ENCODE measurements at regions not wholly inside any gene's neighbourhood (a gene's known extent, or its start where the extent isn't known, plus 50 kb on each side); places are given as distances from the start of the nearest gene placed in this dataset.

DNA sequence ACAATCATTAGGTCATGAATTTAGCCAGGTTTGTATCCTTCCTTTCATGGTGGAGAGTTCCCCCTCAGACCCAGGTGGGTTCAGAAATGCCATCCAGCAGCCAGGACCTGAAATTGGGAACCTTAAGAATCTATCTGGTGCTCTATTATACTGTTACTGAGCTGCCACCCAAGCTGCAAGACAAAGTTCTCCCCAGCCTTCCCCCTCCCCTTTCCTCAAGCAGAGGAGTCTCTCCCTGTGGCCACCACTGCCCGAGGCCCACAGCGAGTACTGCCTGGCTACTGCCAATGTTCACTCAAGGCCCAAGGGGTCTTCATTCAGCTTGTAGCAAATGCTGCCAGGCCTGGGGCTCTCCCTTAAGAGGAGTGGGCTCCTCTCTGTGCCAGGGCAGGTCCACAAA is 133.8 kb downstream of the TMEM38B start:
- Histone ChIP-seq H2AFZ (ENCODE audit: low read depth, low read length) (no peak overlapping the region), H3K4me1 (ENCODE audit: insufficient read depth, low read length) (no peaks in the 10 kb centered on the region), H3K9me3 (ENCODE audit: low read length) (no peaks in the 10 kb centered on the region), H3K27me3 (ENCODE audit: insufficient read depth, low read length) (no peaks in the 10 kb centered on the region), H3K36me3 (ENCODE audit: insufficient read depth, low read length) (no peaks in the 10 kb centered on the region), H3K4me3 (ENCODE audit: low read length) (no peak overlapping the region)

GRCh38 chr9:105828596-105829213 is 134.4 kb downstream of the TMEM38B start:
- H3K9me3 ChIP-seq (ENCODE audit: low read length), result no peaks in the 10 kb centered on the region
- H2AFZ ChIP-seq (ENCODE audit: low read depth, low read length), result no peak overlapping the region
- peaks cover 3% of the 10 kb centered on the region for H3K4me1 ChIP-seq (ENCODE audit: insufficient read depth, low read length)
- no peaks in the 10 kb centered on the region for H3K27me3 ChIP-seq (ENCODE audit: insufficient read depth, low read length)
- H3K4me3 ChIP-seq (ENCODE audit: low read length), result no peak overlapping the region
- H3K36me3 ChIP-seq (ENCODE audit: insufficient read depth, low read length), result no peaks in the 10 kb centered on the region

DNA sequence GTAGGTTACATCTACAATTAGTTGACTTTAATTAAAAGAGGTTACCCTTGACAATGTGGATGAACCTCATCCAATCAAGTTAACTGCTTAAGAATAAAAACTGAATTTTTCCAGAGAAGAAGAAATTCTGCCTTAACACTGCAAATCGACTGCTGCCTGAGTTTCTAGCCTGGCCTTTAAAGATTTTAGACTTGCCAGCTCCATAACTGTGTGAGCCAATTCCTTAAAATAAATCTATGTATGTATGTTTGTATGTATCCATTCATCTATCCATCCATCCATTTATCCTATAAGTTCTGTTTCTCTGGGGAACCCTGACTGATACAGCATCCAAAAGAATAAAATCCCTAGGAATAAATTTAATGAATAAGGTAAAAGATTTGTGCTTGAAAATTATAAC is 136.1 kb downstream of the TMEM38B start:
- no peaks in the 10 kb centered on the region for H3K36me3 ChIP-seq (ENCODE audit: insufficient read depth, low read length)
- H2AFZ ChIP-seq (ENCODE audit: low read depth, low read length), result no peak overlapping the region
- peaks cover 5% of the 10 kb centered on the region for H3K4me1 ChIP-seq (ENCODE audit: insufficient read depth, low read length)
- no peak overlapping the region for H3K4me3 ChIP-seq (ENCODE audit: low read length)
- no peaks in the 10 kb centered on the region for H3K9me3 ChIP-seq (ENCODE audit: low read length)
- no peaks in the 10 kb centered on the region for H3K27me3 ChIP-seq (ENCODE audit: insufficient read depth, low read length)

DNA sequence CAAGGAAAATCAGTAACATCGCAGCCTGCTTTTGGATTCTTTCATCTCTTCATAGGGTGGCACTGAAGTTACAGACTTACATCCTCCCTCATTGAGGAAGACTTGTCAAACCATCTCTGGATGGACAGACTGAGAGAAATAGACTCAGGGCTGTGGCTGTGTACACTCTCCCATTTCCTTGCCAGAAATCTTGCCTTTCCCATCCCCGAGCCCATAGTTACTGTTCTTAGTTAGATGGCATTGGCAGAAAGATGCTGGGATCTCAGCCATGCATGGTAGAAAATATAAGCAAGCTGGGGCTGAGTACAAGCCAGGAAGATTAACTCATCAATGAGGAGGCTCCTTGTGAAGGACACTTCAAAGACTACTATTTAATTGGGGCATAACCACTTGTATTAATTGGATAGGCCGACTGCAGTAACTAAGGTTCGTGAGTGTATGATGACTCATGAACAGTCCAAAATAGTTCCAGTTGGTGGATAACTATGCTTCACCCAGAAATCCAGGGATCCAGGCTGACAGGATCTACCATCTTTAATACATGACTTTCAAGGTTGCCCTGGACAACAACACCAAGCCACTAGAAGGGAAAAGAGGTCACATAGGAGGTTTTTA is 137.9 kb downstream of the TMEM38B start:
- no peaks in the 10 kb centered on the region for H3K9me3 ChIP-seq (ENCODE audit: low read length)
- H3K36me3 ChIP-seq (ENCODE audit: insufficient read depth, low read length), result no peaks in the 10 kb centered on the region
- no peak overlapping the region for H2AFZ ChIP-seq (ENCODE audit: low read depth, low read length)
- H3K4me1 ChIP-seq (ENCODE audit: insufficient read depth, low read length), result peaks cover 15% of the 10 kb centered on the region
- no peak overlapping the region for H3K4me3 ChIP-seq (ENCODE audit: low read length)
- H3K27me3 ChIP-seq (ENCODE audit: insufficient read depth, low read length), result no peaks in the 10 kb centered on the region

DNA sequence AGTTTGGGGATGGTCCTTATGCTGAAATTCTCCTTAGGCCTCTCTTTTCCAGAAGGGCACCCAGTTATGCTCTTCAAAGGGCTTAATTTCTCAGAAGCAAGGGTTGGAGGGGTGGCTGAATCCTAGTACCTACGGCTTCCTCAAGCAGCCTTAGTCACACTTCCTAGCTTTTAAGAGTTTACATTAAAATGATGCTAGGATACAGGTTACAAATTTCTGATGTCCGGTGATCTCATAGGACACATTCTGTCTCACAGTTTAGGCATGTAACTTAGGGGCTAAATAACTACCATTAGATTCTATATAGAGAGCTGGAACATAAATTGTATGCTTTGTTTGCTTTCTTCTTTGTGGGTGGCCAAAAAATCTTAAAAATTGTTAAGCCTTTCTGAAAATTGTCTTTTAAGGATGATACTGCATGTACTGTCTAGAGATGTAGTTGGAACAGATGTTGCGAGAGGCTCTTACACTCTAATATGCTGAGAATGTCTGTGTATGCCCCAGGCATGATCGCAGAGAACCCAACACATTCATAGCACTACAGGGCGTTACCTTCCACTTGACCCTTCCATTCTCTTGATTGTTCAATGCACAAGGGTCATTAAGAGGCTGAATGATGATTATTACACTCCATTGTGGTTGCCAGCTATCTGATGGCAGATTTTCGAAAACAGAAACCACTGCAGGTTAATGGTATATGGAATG is 139.1 kb downstream of the TMEM38B start:
- Histone ChIP-seq H3K4me3 (ENCODE audit: low read length) (no peak overlapping the region), H3K4me1 (ENCODE audit: insufficient read depth, low read length) (peaks cover 15% of the 10 kb centered on the region), H2AFZ (ENCODE audit: low read depth, low read length) (no peak overlapping the region), H3K9me3 (ENCODE audit: low read length) (no peaks in the 10 kb centered on the region), H3K36me3 (ENCODE audit: insufficient read depth, low read length) (no peaks in the 10 kb centered on the region), H3K27me3 (ENCODE audit: insufficient read depth, low read length) (no peaks in the 10 kb centered on the region)

DNA sequence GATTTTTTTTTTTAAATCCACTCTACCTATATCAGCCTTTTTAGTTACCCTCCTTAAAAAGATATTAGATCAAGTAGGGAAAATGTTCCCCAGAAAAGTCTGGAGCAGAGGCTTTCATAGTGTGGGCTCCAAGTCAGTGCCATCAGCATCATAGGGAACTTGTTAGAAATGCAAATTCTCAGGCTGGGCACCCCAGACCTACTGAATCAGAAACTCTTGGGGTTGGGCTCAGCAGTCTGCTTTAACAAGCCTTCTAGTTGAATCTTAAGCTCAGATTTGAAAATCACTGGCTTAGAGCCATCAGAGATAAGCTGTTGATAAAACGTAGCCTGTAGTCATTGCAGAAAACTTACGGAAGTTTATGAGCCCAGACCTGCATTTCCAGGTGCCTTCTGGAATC is 140.1 kb downstream of the TMEM38B start:
- H2AFZ ChIP-seq (ENCODE audit: low read depth, low read length), result no peak overlapping the region
- no peaks in the 10 kb centered on the region for H3K27me3 ChIP-seq (ENCODE audit: insufficient read depth, low read length)
- no peaks in the 10 kb centered on the region for H3K36me3 ChIP-seq (ENCODE audit: insufficient read depth, low read length)
- peaks cover 15% of the 10 kb centered on the region for H3K4me1 ChIP-seq (ENCODE audit: insufficient read depth, low read length)
- no peaks in the 10 kb centered on the region for H3K9me3 ChIP-seq (ENCODE audit: low read length)
- H3K4me3 ChIP-seq (ENCODE audit: low read length), result no peak overlapping the region

GRCh38 chr9:105835721-105836120 is 141.4 kb downstream of the TMEM38B start:
- peaks cover 15% of the 10 kb centered on the region for H3K4me1 ChIP-seq (ENCODE audit: insufficient read depth, low read length)
- H3K27me3 ChIP-seq (ENCODE audit: insufficient read depth, low read length), result no peaks in the 10 kb centered on the region
- H3K4me3 ChIP-seq (ENCODE audit: low read length), result no peak overlapping the region
- no peaks in the 10 kb centered on the region for H3K36me3 ChIP-seq (ENCODE audit: insufficient read depth, low read length)
- H2AFZ ChIP-seq (ENCODE audit: low read depth, low read length), result no peak overlapping the region
- no peaks in the 10 kb centered on the region for H3K9me3 ChIP-seq (ENCODE audit: low read length)

DNA sequence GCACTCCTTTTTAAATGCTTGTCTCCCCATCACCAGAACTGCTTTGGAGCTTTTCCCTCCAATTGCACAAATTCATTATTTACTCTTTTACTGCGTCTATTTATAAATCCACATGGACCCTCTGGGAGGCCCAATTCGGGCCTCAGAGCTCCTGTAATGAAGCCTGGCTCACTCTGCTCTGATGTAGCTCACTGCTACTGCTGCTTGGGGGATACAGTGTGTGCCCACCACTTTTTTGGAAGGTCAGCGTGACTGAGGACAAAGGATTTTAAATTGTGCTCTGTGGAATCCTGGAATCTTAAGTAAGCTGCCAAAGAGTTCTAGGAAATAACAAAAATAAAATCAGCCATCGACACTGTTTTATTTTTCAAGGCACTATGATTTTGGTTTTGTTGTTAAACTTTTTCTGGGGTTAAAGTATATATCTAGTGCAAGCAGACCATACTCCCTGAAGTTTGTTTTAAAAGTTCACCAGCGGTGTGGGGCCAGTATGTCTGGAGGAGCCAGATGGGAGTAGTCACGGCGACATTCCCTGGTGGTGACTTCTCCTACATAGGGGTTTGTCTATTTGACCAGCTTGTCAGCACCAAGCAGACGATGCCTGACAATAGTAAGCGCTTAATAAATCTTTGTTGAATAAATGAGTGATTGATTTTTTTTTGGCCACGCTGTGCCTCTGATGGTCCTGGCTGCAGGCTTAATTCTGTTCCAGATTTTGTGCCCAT is 142.8 kb downstream of the TMEM38B start:
- Histone ChIP-seq H3K27me3 (ENCODE audit: insufficient read depth, low read length) (no peaks in the 10 kb centered on the region), H3K9me3 (ENCODE audit: low read length) (no peaks in the 10 kb centered on the region), H3K4me1 (ENCODE audit: insufficient read depth, low read length) (peaks cover 15% of the 10 kb centered on the region), H3K4me3 (ENCODE audit: low read length) (no peak overlapping the region), H3K36me3 (ENCODE audit: insufficient read depth, low read length) (no peaks in the 10 kb centered on the region), H2AFZ (ENCODE audit: low read depth, low read length) (no peak overlapping the region)

DNA sequence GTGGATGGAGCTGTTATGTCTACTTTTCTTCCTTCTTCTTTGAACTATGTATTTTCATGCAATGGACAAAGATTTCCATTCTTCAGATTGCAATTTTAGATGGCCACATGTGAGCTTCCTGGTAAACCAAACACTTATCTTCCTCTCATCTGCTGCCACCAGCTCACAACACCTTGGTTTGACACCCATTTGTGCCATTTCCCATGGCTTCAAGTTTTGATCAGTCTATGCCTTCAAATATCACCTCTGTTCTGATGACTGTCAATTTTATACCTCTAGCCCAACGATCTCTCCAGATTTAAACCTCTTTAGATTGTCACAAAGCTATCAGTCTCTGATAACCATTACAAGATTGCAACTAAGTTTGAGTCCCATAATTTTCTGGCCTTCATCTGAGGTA is 147.2 kb downstream of the TMEM38B start:
- H3K36me3 ChIP-seq (ENCODE audit: insufficient read depth, low read length), result no peaks in the 10 kb centered on the region
- H3K4me1 ChIP-seq (ENCODE audit: insufficient read depth, low read length), result no peaks in the 10 kb centered on the region
- no peaks in the 10 kb centered on the region for H3K27me3 ChIP-seq (ENCODE audit: insufficient read depth, low read length)
- no peak overlapping the region for H3K4me3 ChIP-seq (ENCODE audit: low read length)
- no peaks in the 10 kb centered on the region for H3K9me3 ChIP-seq (ENCODE audit: low read length)
- H2AFZ ChIP-seq (ENCODE audit: low read depth, low read length), result no peak overlapping the region

GRCh38 chr9:105842023-105842644 is 147.8 kb downstream of the TMEM38B start:
- H2AFZ ChIP-seq (ENCODE audit: low read depth, low read length), result no peak overlapping the region
- H3K4me1 ChIP-seq (ENCODE audit: insufficient read depth, low read length), result no peaks in the 10 kb centered on the region
- no peaks in the 10 kb centered on the region for H3K36me3 ChIP-seq (ENCODE audit: insufficient read depth, low read length)
- H3K27me3 ChIP-seq (ENCODE audit: insufficient read depth, low read length), result no peaks in the 10 kb centered on the region
- no peaks in the 10 kb centered on the region for H3K9me3 ChIP-seq (ENCODE audit: low read length)
- no peak overlapping the region for H3K4me3 ChIP-seq (ENCODE audit: low read length)

GRCh38 chr9:105846825-105847224 is 152.5 kb downstream of the TMEM38B start:
- Histone ChIP-seq H2AFZ (ENCODE audit: low read depth, low read length) (no peak overlapping the region), H3K27me3 (ENCODE audit: insufficient read depth, low read length) (no peaks in the 10 kb centered on the region), H3K36me3 (ENCODE audit: insufficient read depth, low read length) (no peaks in the 10 kb centered on the region), H3K9me3 (ENCODE audit: low read length) (no peaks in the 10 kb centered on the region), H3K4me3 (ENCODE audit: low read length) (no peak overlapping the region), H3K4me1 (ENCODE audit: insufficient read depth, low read length) (no peaks in the 10 kb centered on the region)

DNA sequence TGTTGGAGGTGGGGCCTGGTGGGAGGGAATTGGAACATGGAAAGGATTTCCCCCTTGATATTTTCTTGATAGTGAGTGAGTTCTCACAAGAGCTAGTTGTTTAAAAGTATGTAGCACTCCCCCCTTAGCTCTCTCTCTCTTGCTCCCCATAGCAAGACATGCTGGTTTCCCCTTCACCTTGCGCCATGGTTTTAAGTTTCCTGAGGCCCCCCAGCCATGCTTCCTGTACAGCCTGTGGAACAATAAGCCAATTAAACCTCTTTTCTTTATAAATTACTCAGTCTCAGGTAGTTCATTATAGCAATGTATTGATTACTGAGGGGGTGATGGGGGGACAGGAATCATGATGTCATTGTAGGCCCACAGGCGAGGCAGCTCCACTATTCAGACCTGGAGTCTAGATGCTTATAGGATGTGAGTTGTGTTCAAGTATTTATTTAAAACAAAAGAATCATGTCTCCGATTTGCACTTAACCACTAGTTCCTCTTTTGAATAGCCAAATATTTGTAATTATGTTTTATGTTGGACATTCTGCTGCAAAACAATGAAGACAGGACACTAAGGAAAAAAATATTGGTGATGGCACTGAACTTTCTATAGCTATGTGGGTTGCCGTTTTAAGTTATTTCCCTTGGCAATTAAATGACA is 156.6 kb downstream of the TMEM38B start:
- no peaks in the 10 kb centered on the region for H3K27me3 ChIP-seq (ENCODE audit: insufficient read depth, low read length)
- no peaks in the 10 kb centered on the region for H3K36me3 ChIP-seq (ENCODE audit: insufficient read depth, low read length)
- no peaks in the 10 kb centered on the region for H3K4me1 ChIP-seq (ENCODE audit: insufficient read depth, low read length)
- H2AFZ ChIP-seq (ENCODE audit: low read depth, low read length), result no peak overlapping the region
- peaks cover 2% of the 10 kb centered on the region for H3K9me3 ChIP-seq (ENCODE audit: low read length)
- no peak overlapping the region for H3K4me3 ChIP-seq (ENCODE audit: low read length)
